H1 (cell line): ENCODE measurements at regions not wholly inside any gene's neighbourhood (a gene's known extent, or its start where the extent isn't known, plus 50 kb on each side); places are given as distances from the start of the nearest gene placed in this dataset.

Source experiments
- CTCF ChIA-PET: fragments of 300-600 bp; sonication (Branson Sonifier 250); formaldehyde crosslinking; loops from one replicate; lab custom pipeline; 2021; ENCODE audit not compliant: partially characterized antibody; lab: Charles Lee
- POLR2A ChIA-PET: fragments of 300-600 bp; sonication (Branson Sonifier 250); formaldehyde crosslinking; loops from one replicate; lab custom pipeline; 2021; ENCODE audit warnings: inconsistent platforms; ENCODE audit not compliant: partially characterized antibody; lab: Charles Lee
- DNase-seq, 2 experiments: peaks; one replicate each; pipeline versions ENCODE4 v3.0.0 to v3.0.0-alpha.2; 2010 to 2022; ENCODE audit warnings: low spot score in 2 of 2, low read depth in 1 of 2, mixed read lengths in 1 of 2
- FAIRE-seq: peaks from 2 replicates; lab custom pipeline; 2011; peaks lifted over from hg19 to GRCh38; lab: Jason Lieb, UNC
- H2AFZ ChIP-seq: 2 replicates; pipeline ENCODE4 v1.8.1; 2012; ENCODE audit warnings: low read length, inconsistent platforms
- H2AK5ac ChIP-seq: 2 replicates; pipeline ENCODE4 v1.6.1; 2013; ENCODE audit warnings: low read depth, low read length
- H2BK120ac ChIP-seq: replicated peaks from 2 replicates; pipeline ENCODE3; 2013; ENCODE audit warnings: low read depth, low read length, inconsistent platforms
- H2BK12ac ChIP-seq: 2 replicates; pipeline ENCODE4 v1.6.1; 2013; ENCODE audit warnings: low read depth, low read length
- H2BK15ac ChIP-seq: 2 replicates; pipeline ENCODE4 v1.6.1; 2013; ENCODE audit warnings: low read length
- H2BK20ac ChIP-seq: 2 replicates; pipeline ENCODE4 v1.6.1; 2013; ENCODE audit warnings: low read length
- H2BK5ac ChIP-seq: 2 replicates; pipeline ENCODE4 v1.6.1; 2013; ENCODE audit warnings: low read depth, low read length
- H3K14ac ChIP-seq: 2 replicates; pipeline ENCODE4 v1.6.1; 2013; ENCODE audit warnings: inconsistent platforms; ENCODE audit not compliant: insufficient read length
- H3K18ac ChIP-seq: 2 replicates; pipeline ENCODE4 v1.6.1; 2013; ENCODE audit warnings: low read length; ENCODE audit errors: extremely low read depth
- H3K23ac ChIP-seq: 2 replicates; pipeline ENCODE4 v1.6.1; 2013; ENCODE audit warnings: inconsistent platforms; ENCODE audit not compliant: insufficient read length
- H3K23me2 ChIP-seq: 2 replicates; pipeline ENCODE4 v1.6.1; 2013; ENCODE audit warnings: low read depth, low read length
- H3K27ac ChIP-seq: 2 replicates; pipeline ENCODE4 v1.6.1; 2011; ENCODE audit warnings: low read depth, low read length, inconsistent platforms
- H3K27me3 ChIP-seq, 4 experiments: replicated peaks in 1 of 4; 1 replicate in 1 of 4; 2 replicates in 3 of 4; pipeline versions ENCODE4 v1.6.1 to v1.8.1; 2011 to 2013; ENCODE audit warnings: low read length in 3 of 4, mild to moderate bottlenecking in 3 of 4, inconsistent platforms in 2 of 4, mixed read lengths in 2 of 4, moderate library complexity in 1 of 4; ENCODE audit not compliant: control insufficient read depth in 3 of 4, insufficient read depth in 3 of 4; ENCODE audit errors: extremely low read depth in 1 of 4
- H3K36me3 ChIP-seq, 4 experiments: 2 replicates each; pipeline versions ENCODE4 v1.6.1 to v1.8.1; 2011 to 2013; ENCODE audit warnings: mild to moderate bottlenecking in 4 of 4, low read length in 3 of 4, moderate library complexity in 2 of 4, control low read depth in 1 of 4, inconsistent platforms in 1 of 4; ENCODE audit not compliant: insufficient read depth in 4 of 4, control insufficient read depth in 2 of 4
- H3K4ac ChIP-seq: replicated peaks from 2 replicates; pipeline ENCODE3; 2013; ENCODE audit warnings: low read length, low read depth, mixed read lengths, inconsistent platforms; ENCODE audit not compliant: insufficient read length
- H3K4me1 ChIP-seq, 4 experiments: replicated peaks in 1 of 4; 1 replicate in 1 of 4; 2 replicates in 3 of 4; pipeline versions ENCODE4 v1.6.1 to v1.8.1; 2011 to 2013; ENCODE audit warnings: low read length in 3 of 4, inconsistent platforms in 2 of 4, mixed read lengths in 1 of 4; ENCODE audit not compliant: insufficient read depth in 4 of 4, control insufficient read depth in 3 of 4
- H3K4me2 ChIP-seq, 2 experiments: 2 replicates each; pipeline versions ENCODE4 v1.6.1 to v1.8.1; 2011 to 2013; ENCODE audit warnings: low read depth in 2 of 2, low read length in 2 of 2, control low read depth in 1 of 2, inconsistent platforms in 1 of 2, mild to moderate bottlenecking in 1 of 2; ENCODE audit not compliant: insufficient read depth in 1 of 2
- H3K4me3 ChIP-seq, 4 experiments: fragments of 200-600, 300-600 bp in 1 of 4; sonication (generic), shearing (Covaris generic), sonication (Bioruptor Twin) in 1 of 4; 2 replicates each; pipeline versions ENCODE4 v1.5.1 to v1.8.1; 2011 to 2016; ENCODE audit warnings: low read length in 4 of 4, low read depth in 3 of 4, control low read depth in 2 of 4, inconsistent platforms in 2 of 4, mild to moderate bottlenecking in 2 of 4, mixed read lengths in 1 of 4, moderate library complexity in 1 of 4; ENCODE audit not compliant: insufficient read depth in 2 of 4; ENCODE audit errors: extremely low read depth in 1 of 4
- H3K56ac ChIP-seq: replicated peaks from 2 replicates; pipeline ENCODE3; 2013; ENCODE audit warnings: low read depth, mild to moderate bottlenecking, mixed read lengths, low read length, inconsistent platforms; ENCODE audit not compliant: insufficient read length
- H3K79me1 ChIP-seq: 2 replicates; pipeline ENCODE4 v1.6.1; 2013; ENCODE audit warnings: low read depth, low read length, control low read depth
- H3K79me2 ChIP-seq, 2 experiments: 2 replicates each; pipeline versions ENCODE4 v1.6.1 to v1.8.1; 2012 to 2013; ENCODE audit warnings: low read length in 2 of 2, mild to moderate bottlenecking in 2 of 2, inconsistent platforms in 1 of 2; ENCODE audit not compliant: insufficient read depth in 2 of 2, control insufficient read depth in 1 of 2
- H3K9ac ChIP-seq, 4 experiments: replicated peaks in 1 of 4; 1 replicate in 1 of 4; 2 replicates in 3 of 4; pipeline versions ENCODE4 v1.6.1 to v1.8.1; 2011 to 2013; ENCODE audit warnings: low read depth in 3 of 4, low read length in 3 of 4, control low read depth in 2 of 4, mild to moderate bottlenecking in 2 of 4, moderate library complexity in 2 of 4, inconsistent platforms in 1 of 4; ENCODE audit errors: extremely low read depth in 1 of 4
- H3K9me3 ChIP-seq, 2 experiments: 2 replicates each; pipeline versions ENCODE4 v1.6.1 to v1.8.1; 2012 to 2013; ENCODE audit warnings: mild to moderate bottlenecking in 2 of 2, moderate library complexity in 2 of 2, control low read depth in 1 of 2, inconsistent platforms in 1 of 2, low read depth in 1 of 2, low read length in 1 of 2, mixed read lengths in 1 of 2; ENCODE audit not compliant: insufficient read depth in 2 of 2
- H4K20me1 ChIP-seq, 2 experiments: replicated peaks in 1 of 2; 2 replicates each; pipeline versions ENCODE3 to v1.8.1; 2011 to 2013; ENCODE audit warnings: inconsistent platforms in 2 of 2, low read length in 2 of 2, mild to moderate bottlenecking in 1 of 2; ENCODE audit not compliant: insufficient read depth in 2 of 2, control insufficient read depth in 1 of 2
- H4K5ac ChIP-seq: 2 replicates; pipeline ENCODE4 v1.6.1; 2013; ENCODE audit warnings: low read length, low read depth, mixed read lengths, inconsistent platforms; ENCODE audit not compliant: insufficient read length
- H4K8ac ChIP-seq: 2 replicates; pipeline ENCODE4 v1.8.0; 2013; ENCODE audit warnings: mild to moderate bottlenecking, moderate library complexity, low read length, inconsistent platforms; ENCODE audit not compliant: insufficient read depth; ENCODE audit errors: extremely low read depth
- H4K91ac ChIP-seq: replicated peaks from 2 replicates; pipeline ENCODE3; 2013; ENCODE audit warnings: low read length, mixed read lengths, inconsistent platforms; ENCODE audit not compliant: insufficient read length
- CREB1 ChIP-seq: IDR thresholded peaks from 2 replicates; pipeline ENCODE4 v1.6.1; 2012; ENCODE audit warnings: inconsistent platforms
- EGR1 ChIP-seq: IDR thresholded peaks from 2 replicates; pipeline ENCODE4 v1.6.1; 2011; ENCODE audit warnings: low read depth, low read length, borderline replicate concordance
- KDM1A ChIP-seq: fragments of 200-600, 300-600 bp; sonication (generic); IDR thresholded peaks from 2 replicates; pipeline ENCODE4 v1.7.1; 2016; ENCODE audit warnings: mild to moderate bottlenecking, low read length, borderline replicate concordance
- TAF7 ChIP-seq: optimal IDR thresholded peaks from 2 replicates; pipeline ENCODE3; 2011; ENCODE audit warnings: low read depth, mild to moderate bottlenecking, inconsistent platforms, low read length, moderate library complexity, borderline replicate concordance
- WGBS, 2 experiments: shearing (Covaris generic) in 1 of 2; methylation state at CpG; one replicate each; pipeline versions ENCODE4 v1.1.6 to v1.1.7; 2013 to 2015; ENCODE audit warnings: low lambda C conversion rate in 2 of 2, mixed read lengths in 2 of 2, inconsistent platforms in 1 of 2, low coverage in 1 of 2, missing lambda C conversion rate in 1 of 2; ENCODE audit not compliant: insufficient replicate concordance in 2 of 2, insufficient coverage in 1 of 2, insufficient read length in 1 of 2; ENCODE audit errors: extremely low coverage in 1 of 2, missing lambda C conversion rate in 1 of 2; 5-methylcytosine and 5-hydroxymethylcytosine counted together

- CTCF ChIA-PET, result interaction anchor here (0.6 to 1.6 kb wide), 5 partner anchors 9 to 1198 kb away, joined by 3 to 6 read pairs (median 4); no protein-coding TSS in a partner anchor
- Histone ChIP-seq H3K56ac (no peak overlapping the region), H3K18ac (no peak overlapping the region), H3K9ac (no peak overlapping the region), H3K23me2 (no peaks in the 10 kb centered on the region), H3K79me2 (no peaks in the 10 kb centered on the region), H3K27me3 (no peaks in the 10 kb centered on the region), H2BK12ac (no peak overlapping the region), H3K4me2 (no peak overlapping the region), H3K4ac (no peak overlapping the region), H3K27ac (no peak overlapping the region), H4K91ac (no peak overlapping the region), H4K5ac (peak overlapping the region; percentile 9), H2AFZ (no peak overlapping the region), H3K36me3 (no peaks in the 10 kb centered on the region), H3K4me3 (no peak overlapping the region), H3K23ac (no peak overlapping the region), H2AK5ac (no peak overlapping the region), H2BK120ac (no peak overlapping the region), H3K79me1 (no peaks in the 10 kb centered on the region), H2BK5ac (no peak overlapping the region), H3K9me3 (no peaks in the 10 kb centered on the region), H2BK20ac (no peak overlapping the region), H3K14ac (no peak overlapping the region), H4K20me1 (no peaks in the 10 kb centered on the region), H4K8ac (no peak overlapping the region), H2BK15ac (no peak overlapping the region), H3K4me1 (no peaks in the 10 kb centered on the region)
- 93% methylated on average over 10 of the region's 10 CpGs; no CpG with 5 or more reads in 1 of the 2 experiments for WGBS, 2 experiments
- POLR2A ChIA-PET, result interaction anchor here (0.9 kb wide), 1 partner anchor 16 kb away, joined by 3 read pairs; no protein-coding TSS in a partner anchor
- FAIRE-seq, result no peak
- DNase-seq, result no peak
- TF ChIP-seq KDM1A, result no peak
- no peak for TF ChIP-seq CREB1
- no peak for TF ChIP-seq TAF7
- TF ChIP-seq EGR1, result peak; percentile 64; the same call in 1 of the 2 replicates
These were observed 292.4 kb downstream of the TEX29 start for GRCh38 chr13:111612886-111613285.
